Trophoblast cell (in vitro differentiated cells and primary cell): ENCODE measurements at regions not wholly inside any gene's neighbourhood (a gene's known extent, or its start where the extent isn't known, plus 50 kb on each side); places are given as distances from the start of the nearest gene placed in this dataset.

Experiments used
- DNase-seq, 2 donors: peaks; one replicate each; pipeline ENCODE4 v3.0.0-alpha.2; 2016
- H2AFZ ChIP-seq: 2 replicates; pipeline ENCODE4 v1.6.1; 2013; ENCODE audit warnings: low read length, moderate library complexity, mild to moderate bottlenecking; ENCODE audit not compliant: insufficient read depth, poor library complexity
- H2AK5ac ChIP-seq: 2 replicates; pipeline ENCODE4 v1.6.1; 2013; ENCODE audit warnings: mild to moderate bottlenecking, low read length
- H2BK120ac ChIP-seq: 2 replicates; pipeline ENCODE4 v1.6.1; 2013; ENCODE audit warnings: low read length, mild to moderate bottlenecking, moderate library complexity; ENCODE audit not compliant: insufficient read depth, poor library complexity
- H2BK12ac ChIP-seq: 2 replicates; pipeline ENCODE4 v1.6.1; 2013; ENCODE audit warnings: mild to moderate bottlenecking, low read length, moderate library complexity
- H2BK5ac ChIP-seq: 2 replicates; pipeline ENCODE4 v1.6.1; 2013; ENCODE audit warnings: low read length, low read depth, moderate library complexity, mild to moderate bottlenecking; ENCODE audit not compliant: poor library complexity
- H3K14ac ChIP-seq: 2 replicates; pipeline ENCODE4 v1.6.1; 2013; ENCODE audit warnings: mild to moderate bottlenecking, low read length
- H3K18ac ChIP-seq: 2 replicates; pipeline ENCODE4 v1.6.1; 2013; ENCODE audit warnings: mild to moderate bottlenecking, low read length
- H3K23ac ChIP-seq: 2 replicates; pipeline ENCODE4 v1.6.1; 2013; ENCODE audit warnings: low read length
- H3K27ac ChIP-seq: 2 replicates; pipeline ENCODE4 v1.5.1; 2013; ENCODE audit warnings: low read depth, mild to moderate bottlenecking, inconsistent platforms, low read length, moderate library complexity
- H3K27me3 ChIP-seq: 2 replicates; pipeline ENCODE4 v1.6.1; 2013; ENCODE audit warnings: inconsistent platforms, mild to moderate bottlenecking, low read length, moderate library complexity; ENCODE audit not compliant: insufficient read depth
- H3K36me3 ChIP-seq, 2 experiments: 1 replicate in 1 of 2; 2 replicates in 1 of 2; pipeline ENCODE4 v1.6.1; 2013; ENCODE audit warnings: low read length in 2 of 2, mild to moderate bottlenecking in 2 of 2, moderate library complexity in 1 of 2; ENCODE audit not compliant: insufficient read depth in 2 of 2, control insufficient read depth in 1 of 2
- H3K4ac ChIP-seq: 2 replicates; pipeline ENCODE4 v1.6.1; 2013; ENCODE audit warnings: low read depth, mild to moderate bottlenecking, low read length, moderate library complexity
- H3K4me1 ChIP-seq, 2 experiments: 1 replicate in 1 of 2; 2 replicates in 1 of 2; pipeline ENCODE4 v1.6.1; 2013; ENCODE audit warnings: low read length in 2 of 2, mild to moderate bottlenecking in 2 of 2, moderate library complexity in 1 of 2; ENCODE audit not compliant: insufficient read depth in 2 of 2, control insufficient read depth in 1 of 2
- H3K4me2 ChIP-seq: 2 replicates; pipeline ENCODE4 v1.6.1; 2013; ENCODE audit warnings: inconsistent platforms, mild to moderate bottlenecking, low read length, moderate library complexity
- H3K4me3 ChIP-seq: 2 replicates; pipeline ENCODE4 v1.5.1; 2013; ENCODE audit warnings: mild to moderate bottlenecking, low read depth, low read length, inconsistent platforms
- H3K79me1 ChIP-seq: one replicate; pipeline ENCODE4 v1.6.1; 2013; ENCODE audit warnings: low read length
- H3K79me2 ChIP-seq: 2 replicates; pipeline ENCODE4 v1.6.1; 2013; ENCODE audit warnings: low read length, mild to moderate bottlenecking; ENCODE audit not compliant: control insufficient read depth, insufficient read depth, poor library complexity
- H3K9ac ChIP-seq: 2 replicates; pipeline ENCODE4 v1.6.1; 2013; ENCODE audit warnings: mild to moderate bottlenecking, low read length
- H3K9me3 ChIP-seq: 2 replicates; pipeline ENCODE4 v1.6.1; 2013; ENCODE audit warnings: low read depth, mild to moderate bottlenecking, control low read depth, inconsistent platforms, low read length; ENCODE audit not compliant: insufficient read depth
- H4K12ac ChIP-seq: 2 replicates; pipeline ENCODE4 v1.6.1; 2013; ENCODE audit warnings: low read depth, mild to moderate bottlenecking, low read length, moderate library complexity
- H4K8ac ChIP-seq: 2 replicates; pipeline ENCODE4 v1.6.1; 2013; ENCODE audit warnings: low read depth, mild to moderate bottlenecking, low read length, moderate library complexity
- H4K91ac ChIP-seq: one replicate; pipeline ENCODE4 v1.6.1; 2013; ENCODE audit warnings: low read depth, mild to moderate bottlenecking, low read length, moderate library complexity
- WGBS: extraction: QIAGEN DNeasy Blood & Tissue Kit; methylation state at CpG from one replicate; pipeline ENCODE4 v1.1.7; 2013; ENCODE audit warnings: missing lambda C conversion rate; ENCODE audit not compliant: insufficient read length, insufficient coverage; ENCODE audit errors: extremely low coverage; 5-methylcytosine and 5-hydroxymethylcytosine counted together

DNA sequence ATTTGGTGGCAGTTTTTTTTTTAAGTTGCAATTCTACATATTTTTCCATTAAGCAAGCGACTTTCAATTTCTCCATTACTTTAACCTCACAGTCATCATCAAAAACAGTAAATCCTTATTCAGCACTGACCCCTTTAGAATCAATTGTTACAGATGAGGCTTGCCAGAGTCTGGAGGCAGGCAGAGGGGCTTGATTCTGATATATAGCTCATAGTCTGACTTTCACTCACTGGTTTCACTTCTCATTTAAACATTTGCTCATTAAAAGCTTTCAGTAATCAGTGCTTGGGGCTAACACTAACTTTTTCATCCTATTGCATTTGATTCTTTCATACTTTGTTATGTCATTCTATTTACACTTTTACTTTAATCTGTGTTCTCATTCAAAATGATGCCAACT, 88.4 kb downstream of the PYDC2 start:
- H4K12ac ChIP-seq, result no peak overlapping the region
- no peak for DNase-seq
- no peaks in the 10 kb centered on the region for H3K79me2 ChIP-seq
- H2BK12ac ChIP-seq, result no peak overlapping the region
- no peaks in the 10 kb centered on the region for H3K36me3 ChIP-seq
- no peak overlapping the region for H3K4me3 ChIP-seq
- no peak overlapping the region for H3K14ac ChIP-seq
- no peak overlapping the region for H3K4me2 ChIP-seq
- H4K8ac ChIP-seq, result no peak overlapping the region
- H3K4ac ChIP-seq, result no peak overlapping the region
- H4K91ac ChIP-seq, result no peak overlapping the region
- H3K79me1 ChIP-seq, result no peaks in the 10 kb centered on the region
- no peak overlapping the region for H3K9ac ChIP-seq
- H3K27me3 ChIP-seq, result no peaks in the 10 kb centered on the region
- no peak overlapping the region for H2AK5ac ChIP-seq
- no peak overlapping the region for H2AFZ ChIP-seq
- no peak overlapping the region for H3K27ac ChIP-seq
- H3K9me3 ChIP-seq, result no peaks in the 10 kb centered on the region
- WGBS, result no CpG with 5 or more reads among the region's 1 CpG
- H2BK5ac ChIP-seq, result no peak overlapping the region
- no peak overlapping the region for H3K18ac ChIP-seq
- H3K23ac ChIP-seq, result no peak overlapping the region
- H2BK120ac ChIP-seq, result no peak overlapping the region
- no peaks in the 10 kb centered on the region for H3K4me1 ChIP-seq

DNA sequence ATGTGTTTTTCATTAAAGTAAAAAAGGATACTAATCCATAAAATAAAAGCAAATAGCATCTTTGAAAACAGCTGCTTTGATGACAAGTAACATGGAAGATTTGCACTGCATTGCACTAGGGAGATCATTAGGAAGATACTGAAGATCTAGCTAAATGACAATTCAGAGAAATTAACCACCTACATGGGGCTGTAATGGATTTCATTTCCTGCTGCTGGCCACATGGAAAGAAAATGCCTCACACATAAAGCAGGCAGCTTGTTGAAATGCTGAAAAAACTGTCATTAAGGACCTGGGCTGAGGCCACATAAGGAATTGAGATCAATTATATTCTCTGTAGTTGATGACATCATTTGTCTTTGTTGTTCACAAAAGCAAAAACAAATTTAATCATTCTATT, 94.1 kb downstream of the PYDC2 start:
- Histone ChIP-seq H3K9ac (no peak overlapping the region), H3K14ac (no peak overlapping the region), H3K4ac (no peak overlapping the region), H2AFZ (no peak overlapping the region), H3K4me2 (no peak overlapping the region), H3K9me3 (no peaks in the 10 kb centered on the region), H3K27ac (no peak overlapping the region), H4K8ac (no peak overlapping the region), H3K23ac (no peak overlapping the region), H2BK5ac (no peak overlapping the region), H3K4me1 (no peaks in the 10 kb centered on the region), H3K36me3 (no peaks in the 10 kb centered on the region), H3K4me3 (no peak overlapping the region), H4K12ac (no peak overlapping the region), H3K18ac (no peak overlapping the region), H2BK12ac (no peak overlapping the region), H4K91ac (no peak overlapping the region), H2AK5ac (no peak overlapping the region), H3K27me3 (no peaks in the 10 kb centered on the region), H2BK120ac (no peak overlapping the region), H3K79me1 (no peaks in the 10 kb centered on the region), H3K79me2 (no peaks in the 10 kb centered on the region)
- DNase-seq, result no peak

DNA sequence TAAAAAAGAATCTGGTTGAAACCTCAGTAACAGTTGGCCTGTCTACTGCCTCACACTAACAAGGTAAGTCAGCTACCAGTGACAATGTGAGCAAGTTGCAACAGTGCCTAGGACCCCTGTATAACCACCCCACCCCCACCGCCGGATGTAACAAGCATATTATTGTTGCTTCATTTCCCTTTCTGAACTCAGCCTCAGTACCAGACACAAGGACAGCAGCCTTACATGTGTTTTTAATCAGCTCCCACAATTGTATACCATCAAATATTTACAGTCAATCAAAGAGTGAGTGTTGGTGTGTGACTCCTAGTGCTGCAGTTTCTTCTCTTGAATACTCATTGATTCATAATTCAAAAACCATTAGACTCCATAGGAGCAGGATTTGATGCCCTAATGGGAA, 96.4 kb downstream of the PYDC2 start:
- Histone ChIP-seq H3K4me1 (no peaks in the 10 kb centered on the region), H3K18ac (no peak overlapping the region), H2BK5ac (no peak overlapping the region), H4K12ac (no peak overlapping the region), H3K4me3 (no peak overlapping the region), H3K4ac (no peak overlapping the region), H2AK5ac (no peak overlapping the region), H3K9me3 (no peaks in the 10 kb centered on the region), H3K79me1 (no peaks in the 10 kb centered on the region), H3K36me3 (no peaks in the 10 kb centered on the region), H3K27me3 (no peaks in the 10 kb centered on the region), H3K4me2 (no peak overlapping the region), H4K8ac (no peak overlapping the region), H3K27ac (no peak overlapping the region), H2AFZ (no peak overlapping the region), H3K79me2 (no peaks in the 10 kb centered on the region), H4K91ac (no peak overlapping the region), H3K9ac (no peak overlapping the region), H2BK120ac (no peak overlapping the region), H3K23ac (no peak overlapping the region), H2BK12ac (no peak overlapping the region), H3K14ac (no peak overlapping the region)
- DNase-seq, result no peak
- no CpG with 5 or more reads among the region's 2 CpGs for WGBS

DNA sequence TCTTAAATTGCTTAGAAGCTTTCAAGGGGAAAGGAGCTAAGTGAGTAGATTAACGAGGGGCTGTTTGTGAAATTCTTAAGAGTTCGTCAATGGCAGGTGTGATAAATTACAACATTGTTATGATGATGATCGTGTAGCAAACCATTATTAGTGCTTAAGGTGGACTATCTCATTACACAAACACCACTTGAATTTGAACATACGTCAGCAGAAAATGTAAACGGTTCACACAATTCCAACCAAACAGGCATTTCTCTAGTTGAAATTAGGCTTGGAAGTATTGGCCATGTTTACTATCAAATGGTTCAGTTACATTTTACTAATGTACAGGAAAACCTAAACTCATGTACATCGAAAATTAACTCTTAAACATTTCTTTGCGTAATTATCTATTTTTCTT, 102.8 kb downstream of the PYDC2 start:
- H4K12ac ChIP-seq, result no peak overlapping the region
- H3K4me3 ChIP-seq, result no peak overlapping the region
- H3K79me2 ChIP-seq, result no peaks in the 10 kb centered on the region
- no peak overlapping the region for H4K91ac ChIP-seq
- H3K27ac ChIP-seq, result no peak overlapping the region
- no CpG with 5 or more reads among the region's 7 CpGs for WGBS
- no peak overlapping the region for H3K18ac ChIP-seq
- no peaks in the 10 kb centered on the region for H3K79me1 ChIP-seq
- H3K27me3 ChIP-seq, result no peaks in the 10 kb centered on the region
- H3K4me1 ChIP-seq, result peaks cover 3 to 4% of the 10 kb centered on the region in 2 experiments
- DNase-seq, result no peak
- no peak overlapping the region for H2AFZ ChIP-seq
- H3K4ac ChIP-seq, result no peak overlapping the region
- no peak overlapping the region for H2BK120ac ChIP-seq
- no peaks in the 10 kb centered on the region for H3K9me3 ChIP-seq
- H3K23ac ChIP-seq, result no peak overlapping the region
- H3K36me3 ChIP-seq, result no peaks in the 10 kb centered on the region
- no peak overlapping the region for H4K8ac ChIP-seq
- no peak overlapping the region for H3K14ac ChIP-seq
- H3K4me2 ChIP-seq, result no peak overlapping the region
- no peak overlapping the region for H3K9ac ChIP-seq
- no peak overlapping the region for H2AK5ac ChIP-seq
- no peak overlapping the region for H2BK5ac ChIP-seq
- H2BK12ac ChIP-seq, result no peak overlapping the region

DNA sequence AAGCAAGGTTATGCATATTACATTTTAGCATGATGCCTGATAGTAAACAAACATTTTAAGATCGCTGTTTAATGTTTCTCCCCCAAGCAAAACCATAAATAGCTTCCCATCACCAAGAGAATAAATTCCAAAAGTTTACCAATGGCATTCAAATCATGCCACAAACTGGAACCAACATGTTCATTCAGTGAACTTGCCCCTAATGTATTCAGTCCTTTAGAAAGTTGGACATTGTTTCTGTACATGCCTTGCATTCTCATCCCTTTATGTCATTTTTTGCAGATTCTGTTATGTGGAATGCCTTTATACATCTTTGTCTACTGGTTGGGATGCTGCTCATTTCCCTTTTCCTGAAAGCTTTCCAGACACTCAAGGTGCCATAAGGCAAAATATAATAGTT, 105.5 kb downstream of the PYDC2 start:
- no peak overlapping the region for H4K91ac ChIP-seq
- H3K4ac ChIP-seq, result no peak overlapping the region
- H3K36me3 ChIP-seq, result no peaks in the 10 kb centered on the region
- H3K79me1 ChIP-seq, result no peaks in the 10 kb centered on the region
- no peak overlapping the region for H3K9ac ChIP-seq
- H3K14ac ChIP-seq, result no peak overlapping the region
- no peaks in the 10 kb centered on the region for H3K9me3 ChIP-seq
- H3K4me2 ChIP-seq, result no peak overlapping the region
- H2AK5ac ChIP-seq, result no peak overlapping the region
- no peak overlapping the region for H2BK5ac ChIP-seq
- H3K4me1 ChIP-seq, result peaks cover 3 to 4% of the 10 kb centered on the region in 2 experiments
- H3K79me2 ChIP-seq, result no peaks in the 10 kb centered on the region
- no peak overlapping the region for H2BK120ac ChIP-seq
- no peak overlapping the region for H4K8ac ChIP-seq
- no peak overlapping the region for H2BK12ac ChIP-seq
- peak; percentile 7 to 71 for DNase-seq
- no peak overlapping the region for H4K12ac ChIP-seq
- H3K23ac ChIP-seq, result no peak overlapping the region
- no CpG with 5 or more reads among the region's 1 CpG for WGBS
- no peak overlapping the region for H3K27ac ChIP-seq
- no peak overlapping the region for H2AFZ ChIP-seq
- H3K4me3 ChIP-seq, result no peak overlapping the region
- H3K27me3 ChIP-seq, result no peaks in the 10 kb centered on the region
- H3K18ac ChIP-seq, result no peak overlapping the region
